MCF 10A (cell line): ENCODE measurements at regions not wholly inside any gene's neighbourhood (a gene's known extent, or its start where the extent isn't known, plus 50 kb on each side); places are given as distances from the start of the nearest gene placed in this dataset.

Experiments
- BruUV-seq: library from RNA; stranded (reverse); fragments of 400-500 nt; replicated peaks from 2 replicates; lab custom pipeline; 2021; lab: Mats Ljungman, UMichigan
- CTCF ChIA-PET: fragments of 300-600 bp; sonication (Branson Sonifier 250); formaldehyde crosslinking; extraction: SDS; loops from one replicate; lab custom pipeline; 2021; ENCODE audit warnings: antibody characterized with exemption, inconsistent platforms; lab: Yijun Ruan, JAX
- POLR2A ChIA-PET: fragments of 300-600, 350-650 bp; sonication (Branson Sonifier 250); formaldehyde crosslinking; extraction: SDS; loops from one replicate; lab custom pipeline; 2020; ENCODE audit warnings: antibody characterized with exemption, inconsistent platforms; lab: Yijun Ruan, JAX
- DNase-seq: peaks from one replicate; pipeline ENCODE4 v3.0.0-alpha.2; 2018; ENCODE audit not compliant: unreplicated experiment
- H3K27ac Mint-ChIP-seq: one replicate; pipeline ENCODE4 v1.8.0; 2022; ENCODE audit warnings: mild to moderate bottlenecking, low read depth, mixed read lengths; ENCODE audit not compliant: unreplicated experiment
- H3K27me3 Mint-ChIP-seq: one replicate; pipeline ENCODE4 v1.8.0; 2022; ENCODE audit warnings: mixed read lengths; ENCODE audit not compliant: insufficient read depth, unreplicated experiment
- H3K36me3 Mint-ChIP-seq: one replicate; pipeline ENCODE4 v1.8.0; 2022; ENCODE audit warnings: mild to moderate bottlenecking, moderate library complexity, mixed read lengths; ENCODE audit not compliant: insufficient read depth, unreplicated experiment
- H3K4me1 Mint-ChIP-seq: one replicate; pipeline ENCODE4 v1.8.0; 2022; ENCODE audit warnings: mixed read lengths; ENCODE audit not compliant: insufficient read depth, unreplicated experiment
- H3K4me3 Mint-ChIP-seq: one replicate; pipeline ENCODE4 v1.8.0; 2022; ENCODE audit warnings: mild to moderate bottlenecking, moderate library complexity, mixed read lengths; ENCODE audit not compliant: unreplicated experiment
- H3K9me3 Mint-ChIP-seq: one replicate; pipeline ENCODE4 v1.8.0; 2022; ENCODE audit warnings: mixed read lengths; ENCODE audit not compliant: unreplicated experiment
- intact Hi-C: fragments of 100-400 bp; cut with micrococcal nuclease; formaldehyde crosslinking; loops from 2 replicates; pipeline ENCODE4 v1.14.1; 2022
- TF ChIP-seq, protein P1 (sequence below): fragments of 200-600 bp; IDR thresholded peaks from one replicate; pipeline ENCODE4 v1.8.0; 2022; ENCODE audit warnings: antibody characterized with exemption, mild to moderate bottlenecking; ENCODE audit not compliant: unreplicated experiment

DNA sequence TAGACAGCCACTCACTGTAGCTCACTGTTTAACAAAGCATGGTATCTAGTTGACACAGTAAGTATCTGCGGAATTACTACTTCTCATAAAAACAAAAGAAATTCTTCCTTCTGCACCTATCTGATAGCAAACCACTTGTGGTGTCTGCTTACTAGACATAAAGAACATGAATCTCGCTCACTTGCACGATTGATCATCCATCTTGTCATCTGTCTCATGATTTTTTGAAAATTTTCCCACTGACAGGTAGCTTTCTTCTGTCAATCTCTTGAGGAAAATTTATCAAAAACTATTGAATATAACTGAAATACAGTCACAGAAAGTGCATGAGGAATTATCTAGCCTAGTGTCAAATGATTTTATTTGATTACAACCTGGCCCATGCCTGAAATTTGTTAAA is 291.6 kb upstream of the ANO3 start:
- CTCF ChIA-PET, result no interaction called here
- BruUV-seq, result no TSS peak
- Mint-ChIP-seq H3K27ac (no peak overlapping the region), H3K36me3 (no peaks in the 10 kb centered on the region), H3K4me3 (no peak overlapping the region), H3K4me1 (no peaks in the 10 kb centered on the region), H3K9me3 (no peaks in the 10 kb centered on the region), H3K27me3 (peaks cover 61% of the 10 kb centered on the region)
- no peak for DNase-seq
- TF ChIP-seq, protein P1, sequence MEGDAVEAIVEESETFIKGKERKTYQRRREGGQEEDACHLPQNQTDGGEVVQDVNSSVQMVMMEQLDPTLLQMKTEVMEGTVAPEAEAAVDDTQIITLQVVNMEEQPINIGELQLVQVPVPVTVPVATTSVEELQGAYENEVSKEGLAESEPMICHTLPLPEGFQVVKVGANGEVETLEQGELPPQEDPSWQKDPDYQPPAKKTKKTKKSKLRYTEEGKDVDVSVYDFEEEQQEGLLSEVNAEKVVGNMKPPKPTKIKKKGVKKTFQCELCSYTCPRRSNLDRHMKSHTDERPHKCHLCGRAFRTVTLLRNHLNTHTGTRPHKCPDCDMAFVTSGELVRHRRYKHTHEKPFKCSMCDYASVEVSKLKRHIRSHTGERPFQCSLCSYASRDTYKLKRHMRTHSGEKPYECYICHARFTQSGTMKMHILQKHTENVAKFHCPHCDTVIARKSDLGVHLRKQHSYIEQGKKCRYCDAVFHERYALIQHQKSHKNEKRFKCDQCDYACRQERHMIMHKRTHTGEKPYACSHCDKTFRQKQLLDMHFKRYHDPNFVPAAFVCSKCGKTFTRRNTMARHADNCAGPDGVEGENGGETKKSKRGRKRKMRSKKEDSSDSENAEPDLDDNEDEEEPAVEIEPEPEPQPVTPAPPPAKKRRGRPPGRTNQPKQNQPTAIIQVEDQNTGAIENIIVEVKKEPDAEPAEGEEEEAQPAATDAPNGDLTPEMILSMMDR, result no peak
- intact Hi-C loops, result no loop called here
- POLR2A ChIA-PET, result no interaction called here

DNA sequence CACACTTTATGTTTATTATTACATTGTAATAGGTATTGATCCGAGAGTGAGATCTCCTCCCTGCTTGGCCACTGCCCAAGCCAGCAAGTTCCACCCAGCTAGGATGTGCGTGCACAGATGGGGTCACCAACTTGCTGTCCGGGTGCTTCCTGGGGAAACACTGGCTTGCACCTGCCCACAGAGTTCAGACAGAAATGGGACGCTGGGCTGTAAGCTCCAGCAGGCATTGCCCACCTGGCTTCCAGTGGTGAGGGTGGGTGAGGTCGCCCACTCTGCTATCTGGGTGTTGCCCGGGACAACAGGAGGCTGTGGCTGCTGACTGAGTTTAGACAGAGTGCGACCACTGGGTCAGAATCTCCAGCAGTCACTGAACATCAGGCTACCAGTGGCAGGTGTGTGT is 289.8 kb upstream of the ANO3 start:
- no TSS peak for BruUV-seq
- CTCF ChIA-PET, result no interaction called here
- H3K4me1 Mint-ChIP-seq, result no peaks in the 10 kb centered on the region
- H3K4me3 Mint-ChIP-seq, result no peak overlapping the region
- DNase-seq, result no peak
- no peaks in the 10 kb centered on the region for H3K36me3 Mint-ChIP-seq
- TF ChIP-seq, protein P1, result no peak
- no peaks in the 10 kb centered on the region for H3K9me3 Mint-ChIP-seq
- intact Hi-C loops, result no loop called here
- H3K27me3 Mint-ChIP-seq, result peaks cover 55% of the 10 kb centered on the region
- H3K27ac Mint-ChIP-seq, result no peak overlapping the region
- POLR2A ChIA-PET, result no interaction called here

DNA sequence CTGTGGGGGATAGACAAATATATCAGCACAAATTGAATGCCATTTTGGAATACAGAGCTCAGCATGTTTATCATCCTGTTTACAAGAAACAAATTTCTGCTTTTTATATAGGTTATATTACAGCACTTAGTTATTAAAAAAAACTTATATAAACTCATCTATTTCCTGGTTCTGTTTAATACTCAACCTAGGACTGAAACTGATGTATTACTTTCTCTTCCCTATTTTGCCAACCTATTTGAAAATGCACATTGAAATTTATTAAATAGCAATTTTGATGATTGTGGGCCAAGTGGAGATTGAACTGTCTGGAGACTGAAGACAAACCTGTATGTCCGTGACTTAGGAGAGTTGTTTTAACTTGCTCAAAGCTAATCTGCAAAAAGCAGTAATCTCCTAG is 288.3 kb upstream of the ANO3 start:
- no TSS peak for BruUV-seq
- no peak for DNase-seq
- ChIA-PET CTCF (no interaction called here), POLR2A (no interaction called here)
- H3K9me3 Mint-ChIP-seq, result no peaks in the 10 kb centered on the region
- TF ChIP-seq, protein P1, result no peak
- peaks cover 56% of the 10 kb centered on the region for H3K27me3 Mint-ChIP-seq
- no peaks in the 10 kb centered on the region for H3K36me3 Mint-ChIP-seq
- no peak overlapping the region for H3K27ac Mint-ChIP-seq
- intact Hi-C loops, result no loop called here
- no peaks in the 10 kb centered on the region for H3K4me1 Mint-ChIP-seq
- H3K4me3 Mint-ChIP-seq, result no peak overlapping the region

DNA sequence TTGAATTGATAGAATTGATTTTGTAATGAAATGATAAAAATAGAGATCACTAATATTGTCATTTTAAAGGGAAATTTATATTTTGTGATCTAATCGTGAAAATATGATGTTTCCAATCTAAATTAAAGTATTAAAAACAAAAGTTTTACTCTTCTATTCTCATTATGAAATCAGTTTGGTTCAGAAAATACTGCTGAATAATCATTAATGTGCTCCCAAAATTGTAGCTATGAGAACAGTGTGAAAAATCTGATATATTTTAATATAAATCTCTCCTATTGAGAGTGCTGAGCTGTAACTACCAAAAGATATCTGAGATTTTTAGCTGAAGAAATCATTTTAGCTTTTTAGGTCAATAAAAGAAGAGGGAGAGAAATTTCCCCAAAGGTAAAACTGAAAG is 287.5 kb upstream of the ANO3 start:
- H3K36me3 Mint-ChIP-seq, result no peaks in the 10 kb centered on the region
- CTCF ChIA-PET, result interaction anchor here (1.1 kb wide), 1 partner anchor 91 kb away, joined by 4 read pairs; no protein-coding TSS in a partner anchor
- H3K27me3 Mint-ChIP-seq, result peaks cover 60% of the 10 kb centered on the region
- no peak overlapping the region for H3K4me3 Mint-ChIP-seq
- BruUV-seq, result no TSS peak
- no peak for DNase-seq
- TF ChIP-seq, protein P1, result no peak
- H3K4me1 Mint-ChIP-seq, result no peaks in the 10 kb centered on the region
- POLR2A ChIA-PET, result no interaction called here
- H3K27ac Mint-ChIP-seq, result no peak overlapping the region
- H3K9me3 Mint-ChIP-seq, result peaks cover 4% of the 10 kb centered on the region
- intact Hi-C loops, result no loop called here
